HG03571 (cell line): ENCODE measurements at regions not wholly inside any gene's neighbourhood (a gene's known extent, or its start where the extent isn't known, plus 50 kb on each side); places are given as distances from the start of the nearest gene placed in this dataset.

Experiments
- ATAC-seq: cut with Tn5 transposase; IDR thresholded peaks from one replicate; pipeline ENCODE4 v1.9.1; 2021; ENCODE audit not compliant: unreplicated experiment

DNA sequence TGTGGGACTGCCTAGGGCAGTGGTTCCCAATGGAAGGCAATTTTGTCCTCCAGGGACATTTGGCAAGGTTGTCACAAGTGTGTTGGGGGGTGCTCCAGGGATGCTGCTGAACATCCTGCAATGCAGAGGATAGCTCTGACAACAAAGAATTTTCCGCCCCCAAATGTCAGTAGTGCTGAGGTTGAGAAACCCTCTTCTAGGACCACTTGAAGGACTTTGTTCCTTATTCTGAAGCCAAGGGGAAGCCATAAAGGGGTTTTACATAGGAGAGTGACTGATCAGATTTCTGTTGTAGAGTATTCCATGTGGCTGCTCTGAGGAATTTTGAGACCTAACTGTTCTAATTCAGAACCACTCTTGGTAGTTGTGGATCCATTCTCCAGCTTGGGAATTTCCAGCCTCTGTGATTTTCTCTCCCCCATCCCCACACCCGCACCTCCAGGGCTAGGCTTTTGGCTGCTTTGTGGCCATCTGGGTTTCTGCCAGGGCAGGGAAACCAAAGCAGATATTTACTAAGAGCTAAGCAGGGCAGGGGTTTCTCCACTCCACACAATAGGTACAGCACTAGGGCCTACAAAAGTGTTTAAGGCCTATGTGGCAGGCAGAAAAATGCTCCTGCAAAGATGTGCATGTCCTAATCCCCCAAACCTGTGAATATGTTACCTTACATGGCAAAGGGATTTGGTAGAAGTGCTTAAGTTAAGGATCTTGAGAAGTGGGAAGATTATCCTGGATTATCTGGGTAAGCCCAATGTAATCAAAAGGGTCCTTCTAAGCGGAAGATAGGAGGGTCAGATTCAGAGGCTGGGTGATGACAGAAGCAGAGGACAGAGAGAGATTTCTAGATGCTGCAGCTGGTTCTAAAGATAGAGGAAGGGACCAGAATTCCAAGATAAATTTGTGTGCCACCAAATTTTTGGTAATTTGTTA lies 135.4 kb downstream of the TMEM17 start:
- ATAC-seq = no peak

GRCh38 chr2:62369541-62370202 lies 136.3 kb downstream of the TMEM17 start:
- no peak for ATAC-seq

DNA sequence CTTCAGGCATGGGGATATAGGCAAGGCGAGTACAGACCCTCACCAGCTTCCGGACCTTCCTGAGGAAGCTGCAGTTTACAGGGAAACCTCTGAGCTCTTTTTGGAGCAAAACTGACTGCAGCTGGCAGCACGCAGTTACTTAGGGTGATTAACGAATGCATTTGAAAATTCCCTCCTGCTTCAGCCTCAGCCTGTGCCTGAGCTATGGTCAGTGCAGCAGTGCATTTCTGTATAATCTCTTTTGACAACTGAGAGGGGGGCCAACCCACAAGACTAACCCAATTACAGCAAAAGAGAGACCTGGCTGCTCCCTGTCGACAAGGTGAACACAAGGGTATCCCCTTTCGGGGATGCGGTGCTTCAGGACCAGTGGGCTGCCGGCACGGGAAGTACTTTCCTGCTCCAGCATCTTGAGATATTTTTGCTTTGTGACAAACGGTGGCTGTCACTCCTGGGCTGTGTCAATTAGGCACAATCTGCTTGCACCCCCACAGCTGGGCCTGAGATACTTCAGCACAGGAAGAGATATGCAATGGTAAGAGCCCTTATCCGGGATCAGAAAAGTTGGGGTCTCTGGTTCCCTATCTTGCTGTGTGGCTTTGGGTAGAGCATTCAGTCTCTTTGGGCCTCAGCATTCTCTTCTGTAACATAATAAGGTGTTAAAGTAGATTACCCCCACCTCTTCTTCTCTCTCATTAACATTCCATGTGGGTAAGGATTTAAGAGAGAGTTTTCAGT lies 141.0 kb downstream of the TMEM17 start:
- no peak for ATAC-seq

DNA sequence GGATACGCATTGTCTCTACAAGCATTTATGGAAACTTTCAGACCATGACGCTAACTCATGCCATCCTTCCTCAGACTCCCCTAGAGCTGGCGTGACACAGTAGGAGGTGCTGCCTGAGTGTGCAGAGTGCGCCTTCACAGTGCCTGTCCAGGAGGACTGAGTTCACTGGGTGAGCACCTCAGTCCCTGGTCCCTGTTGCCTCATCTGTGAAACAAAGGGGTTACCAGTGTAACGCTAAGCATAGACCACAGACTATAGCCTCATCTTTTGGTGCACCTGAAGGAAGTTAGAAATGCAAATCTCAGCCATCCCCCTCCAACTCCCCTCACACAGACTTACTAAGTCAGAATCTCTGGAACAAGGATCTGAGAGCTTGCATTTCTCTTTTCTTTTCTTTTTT lies 142.8 kb downstream of the TMEM17 start:
- ATAC-seq = no peak

GRCh38 chr2:62362561-62362960 lies 143.4 kb downstream of the TMEM17 start:
- ATAC-seq = no peak

GRCh38 chr2:62361964-62362363 lies 144.0 kb downstream of the TMEM17 start:
- no peak for ATAC-seq

DNA sequence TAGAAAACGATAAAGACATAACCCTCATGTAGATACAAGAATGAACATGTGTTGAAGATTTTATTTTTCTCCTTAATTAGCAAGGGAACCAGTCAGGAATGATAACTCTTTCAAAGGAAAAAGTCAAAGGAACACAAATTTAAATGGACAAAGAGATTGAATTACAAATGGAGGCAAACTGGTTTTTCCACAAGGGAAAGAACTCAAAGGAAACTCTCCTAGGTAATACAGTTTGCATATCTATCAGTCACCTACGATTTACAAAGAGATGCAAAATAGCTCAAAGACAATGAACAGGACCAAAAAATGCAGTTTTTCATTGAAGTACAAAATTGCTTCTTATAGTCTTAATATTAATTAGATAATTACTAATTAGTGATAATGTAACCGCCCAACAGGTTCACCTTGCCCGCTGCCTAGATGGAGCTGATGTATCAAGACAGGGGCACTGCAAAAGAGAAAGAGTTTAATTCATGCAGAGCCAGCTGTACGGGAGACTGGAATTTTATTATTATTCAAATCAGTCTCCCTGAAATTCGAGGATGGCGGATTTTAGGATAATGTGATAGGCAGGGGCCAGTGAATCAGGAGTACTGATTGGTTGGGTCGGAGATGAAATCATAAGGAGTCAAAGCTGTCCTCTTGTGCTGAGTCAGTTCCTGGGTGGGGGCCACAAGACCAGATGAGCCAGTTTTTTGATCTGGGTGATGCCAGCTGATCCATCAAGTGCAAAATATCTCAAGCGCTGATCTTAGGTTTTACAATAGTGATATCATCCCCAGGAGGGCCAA lies 151.0 kb downstream of the TMEM17 start:
- no peak for ATAC-seq

- ATAC-seq = no peak
These were observed 154.0 kb downstream of the TMEM17 start for GRCh38 chr2:62352031-62352430.

GRCh38 chr2:62349788-62350187 lies 153.9 kb downstream of the B3GNT2 start:
- ATAC-seq = no peak

GRCh38 chr2:62348700-62349099 lies 152.8 kb downstream of the B3GNT2 start:
- ATAC-seq = no peak

DNA sequence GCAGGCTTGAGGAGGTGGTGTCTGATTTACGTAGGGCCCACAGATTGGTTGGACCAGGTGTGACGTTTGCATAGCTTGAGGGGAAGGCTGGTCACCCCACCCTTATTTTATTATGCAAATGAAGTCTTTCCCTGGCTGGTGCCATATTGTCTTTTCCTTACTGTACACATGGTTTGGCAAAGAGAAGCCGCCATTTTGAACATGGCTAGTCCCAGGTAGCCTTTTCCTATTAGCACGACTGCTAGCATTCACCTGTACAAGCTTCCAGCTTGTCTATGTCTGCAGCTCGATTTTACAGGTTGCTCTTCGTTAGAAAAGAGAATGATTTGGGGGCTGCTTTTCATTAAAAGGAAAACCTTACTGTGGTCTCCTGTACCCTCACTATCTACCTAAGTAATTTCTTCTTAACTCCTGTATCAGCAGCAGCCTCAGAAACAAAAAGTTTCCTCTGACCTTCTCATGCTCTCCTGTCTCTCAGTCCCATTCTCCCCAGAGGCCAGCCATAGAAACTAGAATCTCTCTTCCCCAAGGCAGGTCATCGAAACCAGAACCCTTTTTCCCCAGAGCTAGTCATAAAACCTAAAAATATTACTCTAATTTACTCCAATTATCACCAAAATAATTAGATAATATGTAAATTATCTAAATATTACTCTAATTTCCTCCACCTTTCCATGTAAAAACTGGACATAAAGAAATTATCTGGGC lies 151.8 kb downstream of the B3GNT2 start:
- no peak for ATAC-seq

GRCh38 chr2:62344472-62344871 lies 148.6 kb downstream of the B3GNT2 start:
- peak; percentile 75 for ATAC-seq

DNA sequence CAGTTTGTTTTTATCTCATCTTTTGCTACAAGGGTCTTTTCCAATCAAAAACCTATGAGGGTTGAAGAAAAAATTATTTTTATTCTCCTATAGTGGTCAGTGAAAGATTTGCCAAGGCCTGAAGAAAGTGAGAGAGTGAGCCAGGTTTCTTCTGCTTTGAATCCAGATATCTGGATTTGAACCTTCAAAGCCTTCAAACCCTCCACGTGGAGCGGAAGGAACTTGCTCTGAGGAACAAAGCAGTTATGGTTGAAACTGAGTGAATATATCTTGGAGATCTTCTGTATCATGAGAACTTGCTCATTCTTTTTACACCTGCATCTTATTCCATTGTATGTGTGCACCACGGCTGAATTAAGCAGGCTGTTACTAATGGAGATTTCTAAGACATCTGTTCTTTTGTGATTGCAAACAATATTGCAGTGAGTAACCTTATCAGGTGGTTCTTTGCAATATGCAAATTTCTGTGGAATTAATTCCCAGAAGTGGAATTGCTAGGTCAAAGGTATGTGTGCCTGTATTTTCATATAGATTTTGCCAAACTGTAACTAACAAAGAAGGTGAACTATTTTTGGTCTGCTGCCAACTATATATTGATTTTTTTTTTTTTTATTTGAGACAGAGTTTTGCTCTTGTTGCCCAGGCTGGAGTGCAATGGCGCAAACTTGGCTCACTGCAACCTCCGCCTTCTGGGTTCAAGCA lies 147.9 kb downstream of the B3GNT2 start:
- no peak for ATAC-seq

- ATAC-seq = no peak
These were observed 147.3 kb downstream of the B3GNT2 start for GRCh38 chr2:62343206-62343605.

- peak; percentile 48 for ATAC-seq
These were observed 145.1 kb downstream of the B3GNT2 start for GRCh38 chr2:62340994-62341484.

DNA sequence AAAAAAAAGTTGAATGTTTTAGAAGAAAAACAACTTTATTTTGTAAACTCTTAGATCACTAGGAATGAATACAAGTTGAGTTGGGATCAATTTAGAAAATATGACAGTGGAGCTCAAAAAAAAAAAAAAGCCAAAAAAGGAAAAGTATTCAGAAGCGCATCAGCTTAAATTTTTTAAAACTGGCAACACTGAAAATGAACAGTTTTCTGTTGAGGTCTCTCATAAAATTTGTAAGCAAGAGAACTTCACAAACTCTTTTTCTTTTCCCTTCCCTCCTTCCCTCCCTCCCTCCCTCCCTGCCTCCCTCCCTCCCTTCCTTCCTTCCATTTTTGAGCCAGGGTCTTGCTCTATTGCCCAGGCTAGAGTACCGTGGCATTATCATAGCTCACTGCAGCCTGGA lies 143.9 kb downstream of the B3GNT2 start:
- no peak for ATAC-seq

- no peak for ATAC-seq
These were observed 143.5 kb downstream of the B3GNT2 start for GRCh38 chr2:62339413-62339812.

GRCh38 chr2:62338111-62338510 lies 142.2 kb downstream of the B3GNT2 start:
- no peak for ATAC-seq

- no peak for ATAC-seq
These were observed 141.5 kb downstream of the B3GNT2 start for GRCh38 chr2:62337403-62337802.
